NCI-H1048 (cell line): ENCODE measurements at regions not wholly inside any gene's neighbourhood (a gene's known extent, or its start where the extent isn't known, plus 50 kb on each side); places are given as distances from the start of the nearest gene placed in this dataset.
"Not testable (repeated sequence)": the region's sequence is repeated elsewhere in the genome, so short reads cannot be mapped to it uniquely, and the experiment has no call there.

Experiments used
- DNase-seq: peaks from one replicate; lab custom pipeline; 2025; lab: John Stamatoyannopoulos, UW

GRCh38 chr3:106398891-106399600 is 530.2 kb upstream of the CBLB start:
- DNase-seq: no peak

GRCh38 chr3:106399761-106400160 is 530.9 kb upstream of the CBLB start:
- DNase-seq: no peak

GRCh38 chr3:106401666-106402490 is 533.1 kb upstream of the CBLB start:
- DNase-seq: no peak

GRCh38 chr3:106403371-106404145 is 534.7 kb upstream of the CBLB start:
- DNase-seq: no peak

GRCh38 chr3:106413683-106414082 is 544.9 kb upstream of the CBLB start:
- no peak for DNase-seq

- DNase-seq: no peak
Measured at GRCh38 chr3:106420628-106421027, 551.8 kb upstream of the CBLB start.

- no peak for DNase-seq
Measured at GRCh38 chr3:106421426-106421825, 552.6 kb upstream of the CBLB start.

- no peak for DNase-seq
Measured at GRCh38 chr3:106421909-106422308, 553.1 kb upstream of the CBLB start.

- no peak for DNase-seq
Measured at GRCh38 chr3:106423321-106424225, 554.8 kb upstream of the CBLB start.

- no peak for DNase-seq
Measured at GRCh38 chr3:106425026-106425425, 556.2 kb upstream of the CBLB start.

GRCh38 chr3:106425916-106426315 is 557.1 kb upstream of the CBLB start:
- DNase-seq: no peak

GRCh38 chr3:106428565-106428994 is 559.8 kb upstream of the CBLB start:
- DNase-seq: no peak

GRCh38 chr3:106431721-106432120 is 562.9 kb upstream of the CBLB start:
- DNase-seq: no peak

- DNase-seq: no peak
Measured at GRCh38 chr3:106435899-106436453, 567.2 kb upstream of the CBLB start.

GRCh38 chr3:106438887-106439286 is 570.1 kb upstream of the CBLB start:
- no peak for DNase-seq

- no peak for DNase-seq
Measured at GRCh38 chr3:106440672-106441071, 571.9 kb upstream of the CBLB start.

GRCh38 chr3:106446271-106446670 is 577.5 kb upstream of the CBLB start:
- no peak for DNase-seq

GRCh38 chr3:106447723-106448301 is 579.0 kb upstream of the CBLB start:
- no peak for DNase-seq

- DNase-seq: not testable (repeated sequence)
Measured at GRCh38 chr3:106448372-106448966, 579.7 kb upstream of the CBLB start.

- no peak for DNase-seq
Measured at GRCh38 chr3:106452096-106452495, 583.3 kb upstream of the CBLB start.
